ENCODE measurements at regions not wholly inside any gene's neighbourhood (a gene's known extent, or its start where the extent isn't known, plus 50 kb on each side); places are given as distances from the start of the nearest gene placed in this dataset.

DNA sequence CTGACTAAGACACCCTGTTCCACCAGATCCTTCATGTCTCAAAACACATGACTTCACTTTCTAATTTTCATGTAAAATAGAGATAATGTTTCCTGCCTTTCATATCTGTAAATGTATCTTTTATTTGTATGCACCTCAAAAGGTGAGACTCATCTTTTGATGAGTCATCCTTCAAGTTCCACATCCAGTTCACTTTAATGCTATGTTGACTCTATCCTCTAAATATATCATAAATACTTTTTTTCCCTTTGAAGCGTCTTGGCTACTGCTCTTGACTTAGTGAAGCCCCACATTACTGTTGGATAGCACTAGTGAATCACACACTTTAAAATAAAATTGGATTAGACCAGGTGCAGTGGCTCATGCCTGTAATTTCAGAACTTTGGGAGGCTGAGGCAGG lies 741.1 kb downstream of the VGLL3 start:
- in situ Hi-C loops (cut with HindIII; ENCODE audit: low pct_ligation_motif_present, low pct_unique_long_range_greater_than_20kb, low sequenced_read_pairs), result no loop called here
- no peak for DNase-seq

DNA sequence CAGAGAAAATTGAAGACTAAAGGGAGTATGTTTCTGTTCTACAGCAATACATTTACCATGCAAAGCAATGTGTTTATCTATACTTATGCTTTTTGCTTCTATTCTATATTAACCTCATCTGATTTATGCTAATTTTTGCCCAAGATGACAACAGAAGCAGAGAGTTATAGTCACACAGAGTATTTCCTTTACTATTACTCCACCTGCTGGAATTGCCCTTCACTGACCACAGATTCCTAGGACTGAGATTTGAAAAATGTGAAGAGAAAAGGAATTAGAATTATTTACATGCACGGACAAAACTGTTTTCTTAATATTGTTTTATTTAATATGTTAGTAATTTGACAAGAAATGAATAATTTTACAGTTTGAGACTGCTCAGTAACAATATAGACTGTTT lies 745.6 kb downstream of the VGLL3 start:
- peak; percentile 17 for DNase-seq
- in situ Hi-C loops (cut with HindIII; ENCODE audit: low pct_ligation_motif_present, low pct_unique_long_range_greater_than_20kb, low sequenced_read_pairs), result no loop called here

DNA sequence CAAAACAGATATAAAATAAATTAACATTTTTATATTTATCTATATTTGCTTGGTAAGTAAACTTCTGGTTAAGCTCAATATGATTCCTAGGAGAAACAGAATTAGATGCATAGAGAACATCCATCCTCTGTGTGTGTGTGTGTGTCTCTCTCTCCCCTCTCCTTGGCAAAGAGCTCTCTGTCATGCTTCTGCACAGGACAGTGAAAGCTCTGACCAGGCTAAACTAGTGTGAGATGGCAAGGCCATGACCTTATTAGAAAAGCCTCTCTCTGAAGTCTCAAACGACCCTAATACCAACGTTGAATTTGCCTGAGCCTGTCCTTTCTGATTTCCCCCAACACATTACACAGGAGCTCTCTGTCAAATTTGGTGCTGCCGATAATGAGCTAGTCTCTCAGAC lies 746.0 kb downstream of the VGLL3 start:
- in situ Hi-C loops (cut with HindIII; ENCODE audit: low pct_ligation_motif_present, low pct_unique_long_range_greater_than_20kb, low sequenced_read_pairs), result no loop called here
- DNase-seq, result no peak

DNA sequence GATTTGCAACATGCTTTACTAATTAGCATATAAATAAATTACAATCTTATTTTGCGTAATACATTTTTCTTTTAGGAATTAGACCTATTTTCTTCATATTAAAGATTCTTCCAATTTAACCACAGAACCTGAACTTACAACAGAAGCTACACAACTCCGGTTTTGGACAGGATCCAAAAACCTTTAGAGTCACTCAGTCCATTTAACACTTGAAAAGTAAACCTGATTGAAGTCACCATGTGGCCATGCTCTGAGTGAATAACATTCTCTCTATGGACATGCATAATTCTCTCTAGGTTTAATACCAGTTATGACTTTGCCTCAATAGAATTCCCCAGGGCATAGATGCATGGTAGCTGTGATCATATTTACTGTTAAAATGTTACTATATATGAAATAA lies 751.0 kb downstream of the VGLL3 start:
- DNase-seq, result no peak
- in situ Hi-C loops (cut with HindIII; ENCODE audit: low pct_ligation_motif_present, low pct_unique_long_range_greater_than_20kb, low sequenced_read_pairs), result no loop called here

DNA sequence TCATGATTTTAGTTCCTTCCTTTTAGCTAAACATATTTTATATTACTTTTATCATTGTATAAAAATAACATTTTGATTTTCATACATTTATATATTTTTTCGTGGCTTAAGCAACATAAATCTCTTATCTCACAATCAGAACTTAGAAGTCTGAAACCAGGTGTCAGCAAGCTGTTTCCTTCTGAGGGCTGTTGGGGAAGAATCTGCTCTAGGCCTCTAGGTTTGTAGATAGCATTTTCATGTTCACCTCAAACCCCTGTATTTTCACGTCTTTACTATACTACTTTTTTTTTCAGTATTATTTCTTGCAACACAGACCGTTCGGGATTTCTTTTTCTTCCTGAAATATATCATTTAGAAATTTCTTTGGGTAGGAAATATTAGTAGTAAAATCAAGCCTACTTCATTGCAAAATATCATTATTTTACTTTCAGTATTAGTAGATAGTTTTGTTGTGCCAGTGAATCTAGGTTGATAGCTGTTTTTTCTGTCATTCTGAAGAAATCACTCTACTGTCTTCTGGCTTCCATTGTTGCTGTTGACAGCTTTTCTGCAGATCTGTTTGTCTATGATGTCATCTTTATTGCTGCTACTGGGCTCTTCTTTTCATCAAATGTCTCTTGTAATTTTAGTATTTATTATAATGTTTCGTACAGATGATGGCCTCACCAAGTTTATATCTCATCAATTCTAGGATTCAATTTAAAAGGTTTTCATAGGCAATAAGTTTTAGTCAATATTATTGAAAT lies 756.3 kb downstream of the VGLL3 start:
- in situ Hi-C loops (cut with HindIII; ENCODE audit: low pct_ligation_motif_present, low pct_unique_long_range_greater_than_20kb, low sequenced_read_pairs), result no loop called here
- DNase-seq, result no peak

DNA sequence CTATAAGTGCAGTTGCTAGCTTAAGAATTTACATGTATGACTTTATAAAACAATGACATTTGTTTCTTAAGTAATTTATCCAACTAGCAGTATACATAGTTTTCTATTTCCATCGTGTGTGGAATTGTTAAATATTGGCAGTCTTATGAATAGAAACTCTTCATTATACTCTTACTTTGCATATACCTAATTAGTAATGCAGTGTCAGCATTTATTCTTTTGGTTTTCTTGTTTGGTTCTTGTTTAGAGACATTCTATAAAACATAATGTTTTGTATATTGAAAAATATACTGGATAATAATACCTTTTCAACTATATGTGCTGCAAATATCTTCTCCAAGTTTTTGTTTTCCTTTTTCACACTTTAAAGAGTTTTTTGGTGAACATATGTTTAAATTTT lies 760.2 kb downstream of the VGLL3 start:
- in situ Hi-C loops (cut with HindIII; ENCODE audit: low pct_ligation_motif_present, low pct_unique_long_range_greater_than_20kb, low sequenced_read_pairs), result no loop called here
- no peak for DNase-seq

DNA sequence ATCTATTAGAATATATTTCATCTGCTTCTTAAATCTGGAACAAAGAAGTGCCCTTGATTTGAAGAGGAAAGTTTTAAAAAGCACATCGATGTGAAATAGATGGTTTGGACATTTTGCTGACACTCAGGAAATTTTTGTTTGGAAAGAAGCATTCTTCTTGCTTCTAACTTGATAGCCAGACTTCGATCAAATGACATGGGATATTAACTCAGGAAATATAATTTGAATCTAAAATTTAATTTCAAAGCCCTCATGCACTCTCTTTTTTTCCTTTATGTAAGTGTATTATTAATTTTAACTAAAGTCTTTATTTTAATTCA lies 761.2 kb downstream of the VGLL3 start:
- no peak for DNase-seq
- in situ Hi-C loops (cut with HindIII; ENCODE audit: low pct_ligation_motif_present, low pct_unique_long_range_greater_than_20kb, low sequenced_read_pairs), result no loop called here

DNA sequence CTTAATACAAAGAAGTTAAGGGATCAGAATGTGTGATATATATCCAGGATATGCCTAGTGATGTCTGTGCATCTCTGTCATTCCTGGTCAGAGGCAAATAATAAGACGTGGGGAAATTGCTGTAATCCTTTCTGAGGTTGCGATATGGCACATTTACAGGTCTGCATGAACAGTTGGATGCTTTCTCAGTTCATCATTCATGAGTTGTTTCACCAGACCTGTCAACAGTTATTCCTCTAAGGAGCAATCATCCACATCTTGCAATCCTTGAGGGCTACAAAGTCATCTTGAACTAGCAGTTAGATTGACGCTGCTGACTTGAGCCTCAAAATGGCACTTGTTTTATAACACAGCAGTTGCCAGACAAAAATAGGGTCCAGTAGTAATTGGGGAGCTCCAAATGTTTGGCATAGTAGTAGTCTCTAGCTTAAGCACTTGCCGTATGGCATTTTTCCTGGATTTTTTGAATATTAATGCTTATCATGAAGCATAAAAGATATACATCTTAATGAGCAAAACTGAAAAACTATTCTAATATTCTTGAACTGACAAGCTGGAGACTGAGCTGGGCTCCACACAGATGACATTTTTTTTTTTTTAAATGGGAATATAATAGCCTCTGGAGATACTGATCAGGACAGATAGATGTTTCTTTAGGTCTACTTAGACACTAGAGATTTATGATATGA lies 761.7 kb downstream of the VGLL3 start:
- in situ Hi-C loops (cut with HindIII; ENCODE audit: low pct_ligation_motif_present, low pct_unique_long_range_greater_than_20kb, low sequenced_read_pairs), result no loop called here
- no peak for DNase-seq

DNA sequence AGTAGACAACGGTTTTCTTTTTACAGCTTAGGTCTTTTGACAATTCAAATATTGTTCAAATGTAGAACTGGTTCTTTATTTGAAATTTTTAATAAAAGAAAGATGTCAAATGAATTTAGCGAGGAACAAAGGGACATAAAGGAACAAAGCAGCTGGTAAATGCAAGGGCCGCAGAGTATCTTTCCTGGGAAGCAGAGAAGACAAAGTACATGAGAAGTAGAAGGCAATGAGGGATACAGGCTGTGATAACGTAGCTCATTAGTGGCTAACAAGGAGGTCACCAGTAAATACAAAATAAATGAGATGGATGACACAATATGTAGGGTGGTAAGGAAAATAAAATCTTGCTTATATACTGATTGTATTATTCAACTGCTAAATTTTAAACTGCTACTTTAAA lies 762.8 kb downstream of the VGLL3 start:
- in situ Hi-C loops (cut with HindIII; ENCODE audit: low pct_ligation_motif_present, low pct_unique_long_range_greater_than_20kb, low sequenced_read_pairs), result no loop called here
- no peak for DNase-seq

DNA sequence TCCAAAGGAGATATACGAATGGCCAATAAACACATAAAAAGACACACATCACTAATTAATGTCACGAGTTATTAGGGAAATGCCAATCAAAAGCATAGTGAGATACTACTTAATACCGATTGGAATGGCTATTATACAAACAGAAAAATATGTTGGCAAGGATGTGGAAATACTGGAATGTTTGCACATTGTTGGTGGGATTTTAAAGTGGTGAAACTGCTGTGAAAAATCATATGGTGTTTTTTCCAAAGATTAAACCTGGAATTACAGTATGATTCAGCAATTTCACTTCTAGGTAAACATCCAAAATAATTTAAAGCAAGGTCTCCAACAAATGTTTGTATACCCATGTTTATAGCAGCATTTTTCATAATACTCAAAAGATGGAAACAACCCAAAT lies 765.5 kb downstream of the VGLL3 start:
- in situ Hi-C loops (cut with HindIII; ENCODE audit: low pct_ligation_motif_present, low pct_unique_long_range_greater_than_20kb, low sequenced_read_pairs), result no loop called here
- no peak for DNase-seq

DNA sequence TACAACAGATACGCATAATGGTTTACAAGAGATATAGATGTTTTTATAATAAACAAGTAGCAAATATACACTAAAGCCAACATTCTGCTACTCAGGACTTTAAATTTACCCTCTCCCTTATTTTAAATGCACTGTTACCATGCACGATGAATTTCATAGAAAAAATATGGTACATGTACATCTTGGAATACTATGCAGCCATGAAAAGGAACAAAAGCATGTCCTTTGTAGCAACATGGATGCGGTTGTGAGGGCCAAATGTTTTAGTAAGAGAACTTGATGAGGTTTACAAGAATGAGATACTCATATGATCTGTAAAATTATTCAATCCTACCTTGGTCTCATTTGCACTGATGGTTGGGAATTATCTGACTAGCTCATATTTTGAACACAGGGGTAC lies 769.3 kb downstream of the VGLL3 start:
- DNase-seq, result no peak
- in situ Hi-C loops (cut with HindIII; ENCODE audit: low pct_ligation_motif_present, low pct_unique_long_range_greater_than_20kb, low sequenced_read_pairs), result no loop called here

DNA sequence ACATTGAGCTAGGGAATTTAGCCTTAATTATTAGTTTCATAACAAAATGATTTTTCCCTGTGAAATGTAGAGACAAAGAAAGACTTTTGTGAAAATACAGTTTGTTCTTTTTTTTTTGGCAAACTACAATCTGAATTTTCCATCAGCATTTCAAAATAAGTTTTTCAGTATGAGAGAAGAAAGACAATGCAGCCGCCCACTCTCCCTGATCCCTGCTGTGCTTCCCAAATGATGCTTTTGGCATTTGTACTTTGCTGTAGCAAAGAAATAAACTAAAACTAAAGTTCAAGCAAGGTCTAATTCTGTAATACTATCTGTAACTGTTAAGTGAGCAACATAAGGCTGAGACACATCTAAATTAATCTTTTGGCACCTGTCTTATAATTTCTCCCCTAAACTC lies 782.2 kb downstream of the VGLL3 start:
- DNase-seq, result no peak
- in situ Hi-C loops (cut with HindIII; ENCODE audit: low pct_ligation_motif_present, low pct_unique_long_range_greater_than_20kb, low sequenced_read_pairs), result no loop called here

DNA sequence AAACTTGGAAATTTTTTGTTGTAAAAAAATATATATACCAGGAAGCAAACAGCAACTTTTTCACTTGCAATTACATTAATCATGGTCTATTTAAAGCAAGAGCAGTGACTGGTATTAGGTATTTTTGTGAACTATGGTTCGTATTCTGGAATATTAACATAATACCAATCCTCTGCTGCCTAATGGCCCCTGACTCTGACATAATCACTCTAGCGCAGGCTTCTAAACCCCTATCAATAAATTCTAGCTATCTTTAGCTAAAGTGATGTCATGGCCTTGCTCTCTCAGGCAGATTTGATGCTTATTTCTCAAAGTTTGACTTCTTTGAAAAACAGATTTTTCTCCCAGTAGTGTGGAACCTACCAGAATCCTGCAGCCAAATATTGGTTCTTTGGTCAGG lies 808.3 kb downstream of the VGLL3 start:
- DNase-seq, result no peak
- in situ Hi-C loops (cut with HindIII; ENCODE audit: low pct_ligation_motif_present, low pct_unique_long_range_greater_than_20kb, low sequenced_read_pairs), result no loop called here

DNA sequence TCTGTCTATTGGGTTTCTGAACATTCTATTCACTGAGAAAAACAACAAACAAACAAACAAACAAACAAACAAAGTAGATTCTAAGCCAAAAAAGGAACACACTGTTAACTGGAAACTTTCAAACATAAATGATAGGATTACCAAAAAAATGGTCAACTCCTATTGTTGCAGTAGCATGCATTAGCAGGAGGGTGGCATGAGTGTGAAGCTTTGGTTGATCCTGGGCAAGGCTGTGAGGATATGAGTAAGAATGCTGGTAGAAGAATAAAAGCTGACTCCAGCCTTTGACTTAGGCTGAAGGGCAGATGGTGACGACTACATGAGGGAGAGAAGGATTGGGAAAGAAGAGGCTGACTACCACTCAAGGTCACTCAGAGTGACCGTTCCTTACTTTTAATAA lies 810.3 kb downstream of the VGLL3 start:
- in situ Hi-C loops (cut with HindIII; ENCODE audit: low pct_ligation_motif_present, low pct_unique_long_range_greater_than_20kb, low sequenced_read_pairs), result no loop called here
- DNase-seq, result peak; percentile 35

DNA sequence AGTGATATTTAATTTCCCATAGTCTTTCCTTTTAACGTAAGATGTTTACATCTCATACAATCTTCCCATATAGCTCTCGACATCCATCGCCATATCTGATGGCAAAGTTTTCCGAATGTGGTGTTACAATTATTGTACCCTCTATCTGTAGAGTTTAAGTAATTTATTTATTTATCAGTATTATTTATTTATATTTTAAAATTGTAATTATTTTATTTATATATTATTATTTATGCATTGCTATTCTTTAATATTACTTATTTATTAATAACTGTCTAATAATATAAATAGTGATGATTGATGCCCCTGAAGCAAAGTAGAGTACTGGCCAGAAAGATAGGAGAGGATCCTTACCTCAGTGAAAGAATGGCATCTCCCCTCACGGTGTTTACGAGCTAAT lies 812.9 kb downstream of the VGLL3 start:
- DNase-seq, result no peak
- in situ Hi-C loops (cut with HindIII; ENCODE audit: low pct_ligation_motif_present, low pct_unique_long_range_greater_than_20kb, low sequenced_read_pairs), result no loop called here

DNA sequence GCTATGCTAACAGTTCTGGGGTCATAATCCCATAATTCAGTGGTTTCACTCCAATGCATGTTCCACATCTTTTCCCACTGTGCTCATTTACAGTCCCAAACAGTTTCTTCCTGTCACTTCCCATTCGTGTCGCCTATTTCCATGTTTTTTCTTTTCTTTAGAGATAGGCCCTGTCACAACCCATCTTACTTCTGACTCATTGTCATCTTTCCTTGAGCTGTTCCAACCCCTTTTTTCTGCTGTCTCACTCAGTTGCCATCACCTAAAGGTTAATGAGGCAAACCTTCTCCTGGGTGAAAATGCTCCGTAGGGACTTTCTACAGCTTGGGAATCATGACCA lies 814.5 kb downstream of the VGLL3 start:
- in situ Hi-C loops (cut with HindIII; ENCODE audit: low pct_ligation_motif_present, low pct_unique_long_range_greater_than_20kb, low sequenced_read_pairs), result no loop called here
- DNase-seq, result no peak

DNA sequence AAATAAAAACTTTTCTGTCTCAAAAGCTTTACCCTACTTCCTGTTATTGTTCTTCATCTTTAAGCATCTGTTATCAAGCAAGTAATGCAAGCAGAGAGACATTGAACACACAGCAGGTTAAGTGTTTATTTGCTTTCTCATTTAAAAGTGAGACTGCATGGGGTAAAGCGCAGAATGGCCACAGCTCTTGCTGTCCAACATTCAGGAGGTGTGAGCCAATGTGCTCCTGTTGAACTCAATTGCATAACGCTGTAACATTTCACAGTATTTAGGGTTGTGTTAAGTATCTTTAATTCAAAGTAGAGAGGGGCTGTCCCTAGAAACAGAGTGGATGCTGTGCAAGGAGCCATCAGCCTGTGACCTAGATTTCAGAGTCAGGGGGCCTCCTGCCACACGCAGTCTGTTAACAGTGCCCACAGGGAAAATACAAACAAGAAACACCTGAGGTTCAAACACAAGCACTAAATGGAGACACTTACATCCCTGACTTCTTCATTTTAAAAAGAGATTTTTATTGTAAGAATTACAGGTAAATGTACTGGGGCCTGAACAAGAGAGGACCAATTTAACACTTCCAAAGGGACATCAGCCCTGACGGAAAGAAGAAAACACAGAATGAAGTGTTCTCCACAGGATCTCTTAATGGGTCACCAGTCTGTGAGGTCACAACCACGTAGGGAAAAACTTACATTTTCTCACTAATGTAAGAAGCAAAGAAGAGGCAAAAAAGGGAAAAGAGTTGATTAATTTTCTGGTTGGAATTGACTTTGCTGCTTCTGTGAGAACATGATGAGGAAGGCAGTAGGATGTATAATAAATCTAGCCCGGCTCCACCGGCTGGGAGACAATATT lies 815.1 kb downstream of the VGLL3 start:
- in situ Hi-C loops (cut with HindIII; ENCODE audit: low pct_ligation_motif_present, low pct_unique_long_range_greater_than_20kb, low sequenced_read_pairs), result no loop called here
- no peak for DNase-seq

DNA sequence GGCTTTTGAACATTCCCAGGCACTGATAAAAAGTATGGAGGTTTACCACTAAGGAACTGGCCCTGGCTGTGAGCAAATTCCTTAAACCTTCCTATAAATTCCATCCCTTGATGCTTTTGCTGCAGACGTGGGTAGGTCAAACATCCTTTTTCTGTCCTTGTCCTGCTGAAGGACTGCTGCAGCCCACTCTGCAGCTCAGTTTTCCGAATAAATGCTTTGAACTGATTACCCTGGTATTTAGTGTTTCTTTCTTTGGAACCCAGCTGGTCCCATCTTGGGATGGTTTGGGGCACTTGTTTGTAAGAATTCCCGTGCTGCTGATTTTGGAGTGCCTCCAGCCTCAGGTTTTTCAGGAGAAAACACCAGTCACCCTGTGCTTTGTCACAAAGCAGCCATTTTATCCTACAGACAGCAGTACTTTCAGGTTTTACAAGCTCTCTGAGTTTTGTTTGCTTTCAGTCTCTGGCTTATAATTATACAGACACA lies 815.9 kb downstream of the VGLL3 start:
- DNase-seq, result no peak
- in situ Hi-C loops (cut with HindIII; ENCODE audit: low pct_ligation_motif_present, low pct_unique_long_range_greater_than_20kb, low sequenced_read_pairs), result no loop called here

DNA sequence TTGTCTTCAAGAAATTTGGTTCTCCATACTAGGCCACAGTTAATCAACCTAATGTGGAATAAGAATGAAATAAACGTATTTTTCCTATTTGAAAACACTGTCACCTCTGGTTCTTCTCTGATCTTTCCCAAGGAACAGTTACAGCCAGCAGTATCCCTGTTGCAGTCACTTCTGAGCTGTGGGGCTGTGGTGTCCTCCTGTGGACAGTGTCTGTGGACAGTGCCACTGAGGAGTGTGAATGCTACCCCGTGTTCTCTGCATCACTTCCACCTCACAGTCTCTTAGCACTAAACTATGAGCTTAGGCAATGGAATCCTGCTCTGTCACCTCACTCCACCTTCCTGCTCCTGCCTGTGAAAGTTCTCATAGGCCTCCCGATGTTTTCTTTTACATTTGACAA lies 817.5 kb downstream of the VGLL3 start:
- DNase-seq, result no peak
- in situ Hi-C loops (cut with HindIII; ENCODE audit: low pct_ligation_motif_present, low pct_unique_long_range_greater_than_20kb, low sequenced_read_pairs), result no loop called here

DNA sequence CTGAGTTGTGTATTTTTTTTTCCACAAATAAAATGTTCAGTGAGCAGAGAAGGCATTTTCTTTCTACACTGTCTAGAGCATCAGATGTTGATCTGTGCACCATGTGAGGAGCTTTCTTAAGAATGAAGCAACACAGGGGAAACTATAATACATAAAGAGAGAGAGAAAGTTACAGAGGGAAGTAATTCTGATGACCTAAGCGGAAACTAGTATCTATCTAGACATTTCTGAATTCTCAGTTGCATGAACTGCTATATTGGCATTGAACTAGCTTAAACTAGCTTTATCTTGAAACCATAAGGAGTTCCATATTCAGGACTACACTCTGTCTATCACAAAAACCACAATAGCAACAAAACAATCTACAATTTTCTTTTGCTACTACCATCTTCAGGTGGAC lies 822.4 kb downstream of the VGLL3 start:
- in situ Hi-C loops (cut with HindIII; ENCODE audit: low pct_ligation_motif_present, low pct_unique_long_range_greater_than_20kb, low sequenced_read_pairs), result no loop called here
- DNase-seq, result no peak

All from ACHN (cell line).